HG02938 (cell line): ENCODE measurements at regions not wholly inside any gene's neighbourhood (a gene's known extent, or its start where the extent isn't known, plus 50 kb on each side); places are given as distances from the start of the nearest gene placed in this dataset.
"Not testable (repeated sequence)": the region's sequence is repeated elsewhere in the genome, so short reads cannot be mapped to it uniquely, and the experiment has no call there.

Source experiments
- ATAC-seq: cut with Tn5 transposase; IDR thresholded peaks from one replicate; pipeline ENCODE4 v1.9.1; 2021; ENCODE audit warnings: mild to moderate bottlenecking, moderate library complexity; ENCODE audit not compliant: unreplicated experiment

GRCh38 chr1:221023482-221023881 lies 144.2 kb downstream of the HLX start:
- ATAC-seq: no peak

- no peak for ATAC-seq
Observed at GRCh38 chr1:221025501-221025900, 146.3 kb downstream of the HLX start.

- no peak for ATAC-seq
Observed at GRCh38 chr1:221025956-221026355, 146.7 kb downstream of the HLX start.

GRCh38 chr1:221029981-221030649 lies 150.9 kb downstream of the HLX start:
- no peak for ATAC-seq

GRCh38 chr1:221030990-221031389 lies 151.7 kb downstream of the HLX start:
- ATAC-seq: no peak

- no peak for ATAC-seq
Observed at GRCh38 chr1:221031458-221032203, 152.4 kb downstream of the HLX start.

GRCh38 chr1:221032204-221032585 lies 153.0 kb downstream of the HLX start:
- no peak for ATAC-seq

- no peak for ATAC-seq
Observed at GRCh38 chr1:221032637-221033280, 153.5 kb downstream of the HLX start.

- ATAC-seq: no peak
Observed at GRCh38 chr1:221035662-221036153, 156.5 kb downstream of the HLX start.

GRCh38 chr1:221039616-221040015 lies 160.4 kb downstream of the HLX start:
- ATAC-seq: no peak

GRCh38 chr1:221040101-221040500 lies 160.9 kb downstream of the HLX start:
- ATAC-seq: no peak

- ATAC-seq: no peak
Observed at GRCh38 chr1:221040691-221041285, 161.5 kb downstream of the HLX start.

- ATAC-seq: no peak
Observed at GRCh38 chr1:221044538-221044937, 165.3 kb downstream of the HLX start.

- ATAC-seq: no peak
Observed at GRCh38 chr1:221045151-221045550, 165.9 kb downstream of the HLX start.

- peak; percentile 91 for ATAC-seq
Observed at GRCh38 chr1:221045842-221046831, 166.9 kb downstream of the HLX start.

GRCh38 chr1:221051391-221051790 lies 172.1 kb downstream of the HLX start:
- ATAC-seq: not testable (repeated sequence)

GRCh38 chr1:221053889-221054288 lies 174.6 kb downstream of the HLX start:
- no peak for ATAC-seq

GRCh38 chr1:221059506-221059905 lies 180.3 kb downstream of the HLX start:
- ATAC-seq: no peak

- ATAC-seq: no peak
Observed at GRCh38 chr1:221063651-221064050, 184.4 kb downstream of the HLX start.

- ATAC-seq: no peak
Observed at GRCh38 chr1:221066351-221067001, 187.2 kb downstream of the HLX start.
